Retinal pigment epithelial cell (primary cell): ENCODE measurements at regions not wholly inside any gene's neighbourhood (a gene's known extent, or its start where the extent isn't known, plus 50 kb on each side); places are given as distances from the start of the nearest gene placed in this dataset.

Experiments
- DNase-seq: peaks from one replicate; pipeline ENCODE4 v3.0.0-alpha.2; 2010; ENCODE audit warnings: low read depth
- H3K4me3 ChIP-seq: 2 replicates; pipeline ENCODE4 v1.5.1; 2011; ENCODE audit warnings: mild to moderate bottlenecking, low read length, control low read depth, moderate library complexity
- TF ChIP-seq, protein P1 (sequence below): conservative IDR thresholded peaks from 2 replicates; pipeline ENCODE4 v1.5.1; 2011; ENCODE audit warnings: low read depth, low read length, control low read depth, inconsistent platforms

GRCh38 chr4:110787707-110788106 lies 164.8 kb upstream of the PITX2 start:
- DNase-seq, result no peak
- TF ChIP-seq, protein P1, sequence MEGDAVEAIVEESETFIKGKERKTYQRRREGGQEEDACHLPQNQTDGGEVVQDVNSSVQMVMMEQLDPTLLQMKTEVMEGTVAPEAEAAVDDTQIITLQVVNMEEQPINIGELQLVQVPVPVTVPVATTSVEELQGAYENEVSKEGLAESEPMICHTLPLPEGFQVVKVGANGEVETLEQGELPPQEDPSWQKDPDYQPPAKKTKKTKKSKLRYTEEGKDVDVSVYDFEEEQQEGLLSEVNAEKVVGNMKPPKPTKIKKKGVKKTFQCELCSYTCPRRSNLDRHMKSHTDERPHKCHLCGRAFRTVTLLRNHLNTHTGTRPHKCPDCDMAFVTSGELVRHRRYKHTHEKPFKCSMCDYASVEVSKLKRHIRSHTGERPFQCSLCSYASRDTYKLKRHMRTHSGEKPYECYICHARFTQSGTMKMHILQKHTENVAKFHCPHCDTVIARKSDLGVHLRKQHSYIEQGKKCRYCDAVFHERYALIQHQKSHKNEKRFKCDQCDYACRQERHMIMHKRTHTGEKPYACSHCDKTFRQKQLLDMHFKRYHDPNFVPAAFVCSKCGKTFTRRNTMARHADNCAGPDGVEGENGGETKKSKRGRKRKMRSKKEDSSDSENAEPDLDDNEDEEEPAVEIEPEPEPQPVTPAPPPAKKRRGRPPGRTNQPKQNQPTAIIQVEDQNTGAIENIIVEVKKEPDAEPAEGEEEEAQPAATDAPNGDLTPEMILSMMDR, result no peak
- no peak overlapping the region for H3K4me3 ChIP-seq

GRCh38 chr4:110788302-110788701 lies 165.4 kb upstream of the PITX2 start:
- DNase-seq, result no peak
- TF ChIP-seq, protein P1, result no peak
- no peak overlapping the region for H3K4me3 ChIP-seq

- TF ChIP-seq, protein P1, result no peak
Measured at GRCh38 chr4:110792036-110792435, 169.2 kb upstream of the PITX2 start.

GRCh38 chr4:110793381-110793801 lies 170.5 kb upstream of the PITX2 start:
- H3K4me3 ChIP-seq, result no peak overlapping the region
- TF ChIP-seq, protein P1, result no peak
- DNase-seq, result no peak

More at GRCh38 chr4:110792036-110792435, 169.2 kb upstream of the PITX2 start:
- no peak overlapping the region for H3K4me3 ChIP-seq
- no peak for DNase-seq

GRCh38 chr4:110793890-110794554 lies 171.1 kb upstream of the PITX2 start:
- no peak for DNase-seq
- H3K4me3 ChIP-seq, result no peak overlapping the region
- TF ChIP-seq, protein P1, result no peak

- no peak for DNase-seq
Measured at GRCh38 chr4:110795971-110796370, 173.1 kb upstream of the PITX2 start.

GRCh38 chr4:110797486-110797885 lies 174.6 kb upstream of the PITX2 start:
- H3K4me3 ChIP-seq, result no peak overlapping the region
- TF ChIP-seq, protein P1, result no peak
- no peak for DNase-seq

More at GRCh38 chr4:110795971-110796370, 173.1 kb upstream of the PITX2 start:
- no peak overlapping the region for H3K4me3 ChIP-seq
- TF ChIP-seq, protein P1, result no peak
